Breast epithelium (tissue), 3 donors: ENCODE measurements at regions not wholly inside any gene's neighbourhood (a gene's known extent, or its start where the extent isn't known, plus 50 kb on each side); places are given as distances from the start of the nearest gene placed in this dataset.

ENCODE experiments used
- POLR2A ChIP-seq: fragments of 450-650 bp; IDR thresholded peaks from one replicate; pipeline ENCODE4 v1.6.1; 2016; ENCODE audit warnings: antibody characterized with exemption, mild to moderate bottlenecking, moderate library complexity
- TF ChIP-seq, protein P1 (sequence below), 3 donors: fragments of 450-650 bp; IDR thresholded peaks; one replicate each; pipeline ENCODE4 v1.5.1; 2016 to 2017; ENCODE audit warnings: antibody characterized with exemption in 3 of 3, mild to moderate bottlenecking in 3 of 3, moderate library complexity in 3 of 3

DNA sequence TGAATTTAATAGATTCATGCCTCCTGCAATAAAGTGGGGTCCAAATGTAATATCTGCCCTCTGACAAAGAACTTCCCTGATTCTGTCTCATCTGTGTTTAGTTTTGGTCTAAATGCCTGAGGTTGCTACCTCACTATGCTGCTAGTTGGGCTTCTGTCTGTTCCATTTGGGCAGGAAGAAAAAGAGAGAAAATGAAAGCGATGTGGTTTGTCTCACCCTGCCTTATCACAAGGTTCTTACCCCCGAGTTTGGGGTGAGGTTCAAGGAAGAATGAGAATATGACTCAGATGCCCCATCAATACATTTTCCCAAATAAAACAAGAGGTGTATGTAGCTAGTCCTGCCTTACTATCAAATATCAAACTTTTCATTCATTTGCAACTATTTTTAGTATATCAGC is 132.1 kb upstream of the MTAP start:
- TF ChIP-seq, protein P1, sequence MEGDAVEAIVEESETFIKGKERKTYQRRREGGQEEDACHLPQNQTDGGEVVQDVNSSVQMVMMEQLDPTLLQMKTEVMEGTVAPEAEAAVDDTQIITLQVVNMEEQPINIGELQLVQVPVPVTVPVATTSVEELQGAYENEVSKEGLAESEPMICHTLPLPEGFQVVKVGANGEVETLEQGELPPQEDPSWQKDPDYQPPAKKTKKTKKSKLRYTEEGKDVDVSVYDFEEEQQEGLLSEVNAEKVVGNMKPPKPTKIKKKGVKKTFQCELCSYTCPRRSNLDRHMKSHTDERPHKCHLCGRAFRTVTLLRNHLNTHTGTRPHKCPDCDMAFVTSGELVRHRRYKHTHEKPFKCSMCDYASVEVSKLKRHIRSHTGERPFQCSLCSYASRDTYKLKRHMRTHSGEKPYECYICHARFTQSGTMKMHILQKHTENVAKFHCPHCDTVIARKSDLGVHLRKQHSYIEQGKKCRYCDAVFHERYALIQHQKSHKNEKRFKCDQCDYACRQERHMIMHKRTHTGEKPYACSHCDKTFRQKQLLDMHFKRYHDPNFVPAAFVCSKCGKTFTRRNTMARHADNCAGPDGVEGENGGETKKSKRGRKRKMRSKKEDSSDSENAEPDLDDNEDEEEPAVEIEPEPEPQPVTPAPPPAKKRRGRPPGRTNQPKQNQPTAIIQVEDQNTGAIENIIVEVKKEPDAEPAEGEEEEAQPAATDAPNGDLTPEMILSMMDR (IDR thresholded peaks at IDR 0.05) = no peak
- no peak for TF ChIP-seq POLR2A
